Urinary bladder (tissue), 3 donors: ENCODE measurements at regions not wholly inside any gene's neighbourhood (a gene's known extent, or its start where the extent isn't known, plus 50 kb on each side); places are given as distances from the start of the nearest gene placed in this dataset.
"Not testable (repeated sequence)": the region's sequence is repeated elsewhere in the genome, so short reads cannot be mapped to it uniquely, and the experiment has no call there.

ENCODE experiments used
- DNase-seq: peaks from one replicate; pipeline ENCODE4 v3.0.0-alpha.2; 2015; ENCODE audit errors: extremely low spot score
- H3K27ac ChIP-seq: one replicate; pipeline ENCODE4 v1.5.1; 2013; ENCODE audit warnings: low read depth, mild to moderate bottlenecking, moderate library complexity
- H3K36me3 ChIP-seq: one replicate; pipeline ENCODE4 v1.6.1; 2013; ENCODE audit warnings: mild to moderate bottlenecking, moderate library complexity; ENCODE audit not compliant: insufficient read depth
- H3K4me1 ChIP-seq: one replicate; pipeline ENCODE4 v1.6.1; 2013; ENCODE audit warnings: mild to moderate bottlenecking, moderate library complexity; ENCODE audit not compliant: insufficient read depth
- H3K4me3 ChIP-seq: one replicate; pipeline ENCODE4 v1.5.1; 2013; ENCODE audit warnings: low read depth, low read length
- WGBS: extraction: QIAGEN DNeasy Blood & Tissue Kit; methylation state at CpG from one replicate; pipeline ENCODE4 v1.1.7; 2013; 5-methylcytosine and 5-hydroxymethylcytosine counted together
- donor health status: healthy with polysubstance abuse.
- donor health status: healthy.

- DNase-seq, result no peak
- Histone ChIP-seq H3K27ac (no peak overlapping the region), H3K36me3 (no peaks in the 10 kb centered on the region)
Measured at GRCh38 chr1:73556270-73556669, 641.7 kb downstream of the LRRIQ3 start.

GRCh38 chr1:73537400-73537799 is 660.6 kb downstream of the LRRIQ3 start:
- H3K4me3 ChIP-seq, result no peak overlapping the region
- H3K27ac ChIP-seq, result no peak overlapping the region
- DNase-seq, result no peak
- H3K4me1 ChIP-seq, result no peaks in the 10 kb centered on the region
- no peaks in the 10 kb centered on the region for H3K36me3 ChIP-seq
- WGBS, result 93% methylated on average over 1 of the region's 1 CpG

More at GRCh38 chr1:73556270-73556669, 641.7 kb downstream of the LRRIQ3 start:
- Histone ChIP-seq H3K4me3 (no peak overlapping the region), H3K4me1 (no peaks in the 10 kb centered on the region)

- Histone ChIP-seq H3K4me3 (no peak overlapping the region), H3K27ac (no peak overlapping the region), H3K4me1 (no peaks in the 10 kb centered on the region), H3K36me3 (no peaks in the 10 kb centered on the region)
- 80% methylated on average over 3 of the region's 3 CpGs for WGBS
- no peak for DNase-seq
Measured at GRCh38 chr1:73517603-73518191, 680.3 kb downstream of the LRRIQ3 start.

- Histone ChIP-seq H3K4me1 (no peaks in the 10 kb centered on the region), H3K36me3 (no peaks in the 10 kb centered on the region), H3K27ac (no peak overlapping the region), H3K4me3 (no peak overlapping the region)
- no peak for DNase-seq
- 20% methylated on average over 1 of the region's 1 CpG for whole genome bisulfite sequencing
Measured at GRCh38 chr1:73516451-73516850, 681.5 kb downstream of the LRRIQ3 start.

- no peak overlapping the region for H3K27ac ChIP-seq
- no peaks in the 10 kb centered on the region for H3K4me1 ChIP-seq
- H3K4me3 ChIP-seq, result no peak overlapping the region
- no peak for DNase-seq
- H3K36me3 ChIP-seq, result no peaks in the 10 kb centered on the region
Measured at GRCh38 chr1:73511038-73511437, 686.9 kb downstream of the LRRIQ3 start.

- Histone ChIP-seq H3K4me3 (no peak overlapping the region), H3K36me3 (no peaks in the 10 kb centered on the region), H3K4me1 (no peaks in the 10 kb centered on the region), H3K27ac (no peak overlapping the region)
- WGBS, result 60% methylated on average over 2 of the region's 2 CpGs
- no peak for DNase-seq
Measured at GRCh38 chr1:73500154-73500553, 697.8 kb downstream of the LRRIQ3 start.

- Histone ChIP-seq H3K36me3 (no peaks in the 10 kb centered on the region), H3K27ac (no peak overlapping the region), H3K4me1 (no peaks in the 10 kb centered on the region), H3K4me3 (no peak overlapping the region)
- WGBS, result 49% methylated on average over 2 of the region's 2 CpGs
- DNase-seq, result no peak
Measured at GRCh38 chr1:73499671-73500070, 698.3 kb downstream of the LRRIQ3 start.

GRCh38 chr1:73491621-73492020 is 706.4 kb downstream of the LRRIQ3 start:
- Histone ChIP-seq H3K4me3 (no peak overlapping the region), H3K36me3 (no peaks in the 10 kb centered on the region), H3K4me1 (no peaks in the 10 kb centered on the region), H3K27ac (no peak overlapping the region)
- 89% methylated on average over 8 of the region's 8 CpGs for WGBS
- DNase-seq, result no peak

- H3K4me1 ChIP-seq, result no peaks in the 10 kb centered on the region
- H3K4me3 ChIP-seq, result no peak overlapping the region
- 42% methylated on average over 3 of the region's 3 CpGs for WGBS
- H3K27ac ChIP-seq, result no peak overlapping the region
- no peaks in the 10 kb centered on the region for H3K36me3 ChIP-seq
- no peak for DNase-seq
Measured at GRCh38 chr1:73475316-73475870, 722.6 kb downstream of the LRRIQ3 start.

GRCh38 chr1:73472810-73473209 is 725.2 kb downstream of the LRRIQ3 start:
- WGBS, result 92% methylated on average over 7 of the region's 7 CpGs
- Histone ChIP-seq H3K4me3 (no peak overlapping the region), H3K27ac (no peak overlapping the region), H3K36me3 (no peaks in the 10 kb centered on the region), H3K4me1 (no peaks in the 10 kb centered on the region)
- no peak for DNase-seq

- Histone ChIP-seq H3K4me1 (no peaks in the 10 kb centered on the region), H3K4me3 (no peak overlapping the region)
Measured at GRCh38 chr1:73467731-73468130, 730.2 kb downstream of the LRRIQ3 start.

GRCh38 chr1:73463873-73464272 is 734.1 kb downstream of the LRRIQ3 start:
- DNase-seq, result no peak
- H3K4me3 ChIP-seq, result no peak overlapping the region
- WGBS, result 68% methylated on average over 2 of the region's 2 CpGs
- H3K36me3 ChIP-seq, result no peaks in the 10 kb centered on the region
- no peak overlapping the region for H3K27ac ChIP-seq
- H3K4me1 ChIP-seq, result no peaks in the 10 kb centered on the region

More at GRCh38 chr1:73467731-73468130, 730.2 kb downstream of the LRRIQ3 start:
- Histone ChIP-seq H3K36me3 (no peaks in the 10 kb centered on the region), H3K27ac (no peak overlapping the region)
- no peak for DNase-seq

GRCh38 chr1:73452522-73452921 is 745.5 kb downstream of the LRRIQ3 start:
- no peaks in the 10 kb centered on the region for H3K36me3 ChIP-seq
- H3K4me3 ChIP-seq, result no peak overlapping the region
- no peak for DNase-seq
- 40% methylated on average over 2 of the region's 2 CpGs for WGBS
- no peak overlapping the region for H3K27ac ChIP-seq
- no peaks in the 10 kb centered on the region for H3K4me1 ChIP-seq

GRCh38 chr1:73450668-73451067 is 747.3 kb downstream of the LRRIQ3 start:
- H3K4me1 ChIP-seq, H3K4me3 ChIP-seq, H3K27ac ChIP-seq, H3K36me3 ChIP-seq, DNase-seq: not testable (repeated sequence)
- WGBS, result 90% methylated on average over 2 of the region's 2 CpGs

GRCh38 chr1:73411479-73411878 is 786.5 kb downstream of the LRRIQ3 start:
- 74% methylated on average over 3 of the region's 3 CpGs for WGBS
- H3K4me1 ChIP-seq, result no peaks in the 10 kb centered on the region
- no peak overlapping the region for H3K4me3 ChIP-seq
- no peak overlapping the region for H3K27ac ChIP-seq
- no peaks in the 10 kb centered on the region for H3K36me3 ChIP-seq
- DNase-seq, result no peak
